WTC11 (cell line): ENCODE measurements at regions not wholly inside any gene's neighbourhood (a gene's known extent, or its start where the extent isn't known, plus 50 kb on each side); places are given as distances from the start of the nearest gene placed in this dataset.

Experiments
- ATAC-seq: fragments of 200-7000 bp; cut with Tn5 transposase; 2 replicates; pipeline ENCODE4 v1.10.0; 2021; ENCODE audit warnings: mild to moderate bottlenecking, moderate library complexity
- CTCF ChIA-PET: fragments of 300-600 bp; sonication (Branson Sonifier 250); formaldehyde crosslinking; loops from one replicate; lab custom pipeline; 2021; ENCODE audit warnings: antibody characterized with exemption; lab: Charles Lee
- POLR2A ChIA-PET: fragments of 350-600 bp; sonication (Branson Sonifier 250); formaldehyde crosslinking; loops from one replicate; lab custom pipeline; 2021; ENCODE audit warnings: antibody characterized with exemption; lab: Charles Lee
- DNase-seq: peaks from one replicate; pipeline ENCODE4 v3.0.0; 2021; ENCODE audit warnings: low spot score
- H3K27ac Mint-ChIP-seq: 2 replicates; pipeline ENCODE4 v1.8.0; 2021; ENCODE audit warnings: mixed read lengths
- H3K27me3 Mint-ChIP-seq: 2 replicates; pipeline ENCODE4 v1.8.0; 2021; ENCODE audit warnings: low read depth, mild to moderate bottlenecking, moderate library complexity, mixed read lengths
- H3K36me3 Mint-ChIP-seq: 2 replicates; pipeline ENCODE4 v1.8.0; 2021; ENCODE audit warnings: mixed read lengths
- H3K4me1 Mint-ChIP-seq: 2 replicates; pipeline ENCODE4 v1.8.0; 2022; ENCODE audit warnings: mixed read lengths
- H3K4me3 Mint-ChIP-seq: 2 replicates; pipeline ENCODE4 v1.8.0; 2021; ENCODE audit warnings: mild to moderate bottlenecking, moderate library complexity, mixed read lengths
- H3K9me3 Mint-ChIP-seq: 2 replicates; pipeline ENCODE4 v1.8.0; 2021; ENCODE audit warnings: mixed read lengths
- E2F5 ChIP-seq: sonication (generic); formaldehyde crosslinking; IDR thresholded peaks from 2 replicates; pipeline ENCODE4 v1.8.1; 2022; ENCODE audit warnings: mild to moderate bottlenecking, moderate library complexity, missing genetic modification reagents
- EMX1 ChIP-seq: fragments of 250-450 bp; sonication (Bioruptor Pico); IDR thresholded peaks from 2 replicates; pipeline ENCODE4 v1.8.0; 2021; ENCODE audit warnings: mild to moderate bottlenecking
- ESRRA ChIP-seq: sonication (generic); formaldehyde crosslinking; IDR thresholded peaks from 2 replicates; pipeline ENCODE4 v1.8.1; 2022; ENCODE audit warnings: mild to moderate bottlenecking, missing genetic modification reagents, borderline replicate concordance
- FOXK1 ChIP-seq: sonication (generic); formaldehyde crosslinking; IDR thresholded peaks from 2 replicates; pipeline ENCODE4 v1.8.0; 2022; ENCODE audit warnings: mild to moderate bottlenecking, moderate library complexity, missing genetic modification reagents
- FOXP1 ChIP-seq: sonication (generic); formaldehyde crosslinking; IDR thresholded peaks from 2 replicates; pipeline ENCODE4 v1.8.0; 2022; ENCODE audit warnings: missing genetic modification reagents, mild to moderate bottlenecking, moderate library complexity, borderline replicate concordance
- GTF2I ChIP-seq: fragments of 250-450 bp; sonication (Bioruptor Pico); conservative IDR thresholded peaks from 2 replicates; pipeline ENCODE4 v1.4.0; 2021; ENCODE audit warnings: mild to moderate bottlenecking
- HMGA2 ChIP-seq: fragments of 250-450 bp; sonication (Bioruptor Pico); IDR thresholded peaks from 2 replicates; pipeline ENCODE4 v1.4.0; 2021; ENCODE audit warnings: mild to moderate bottlenecking, moderate library complexity
- IRF2 ChIP-seq: sonication (generic); formaldehyde crosslinking; IDR thresholded peaks from 2 replicates; pipeline ENCODE4 v1.8.0; 2022; ENCODE audit warnings: low read depth, missing genetic modification reagents, borderline replicate concordance
- NFATC4 ChIP-seq: fragments of 250-450 bp; sonication (Bioruptor Pico); IDR thresholded peaks from 2 replicates; pipeline ENCODE4 v1.9.0; 2021; ENCODE audit warnings: mild to moderate bottlenecking
- NFYB ChIP-seq: sonication (generic); formaldehyde crosslinking; conservative IDR thresholded peaks from 2 replicates; pipeline ENCODE4 v1.8.0; 2022; ENCODE audit warnings: low read depth, missing genetic modification reagents
- NR3C1 ChIP-seq: sonication (generic); formaldehyde crosslinking; conservative IDR thresholded peaks from 2 replicates; pipeline ENCODE4 v1.8.1; 2023; ENCODE audit warnings: low read depth, mild to moderate bottlenecking, missing genetic modification reagents
- PRDM15 ChIP-seq: sonication (generic); formaldehyde crosslinking; IDR thresholded peaks from 2 replicates; pipeline ENCODE4 v1.8.0; 2022; ENCODE audit warnings: missing genetic modification reagents
- SMAD4 ChIP-seq: sonication (generic); formaldehyde crosslinking; IDR thresholded peaks from 2 replicates; pipeline ENCODE4 v1.8.0; 2022; ENCODE audit warnings: mild to moderate bottlenecking, missing genetic modification reagents
- SOX15 ChIP-seq: fragments of 250-450 bp; sonication (Bioruptor Pico); IDR thresholded peaks from 2 replicates; pipeline ENCODE4 v1.9.0; 2021; ENCODE audit warnings: mild to moderate bottlenecking
- STAT6 ChIP-seq: sonication (generic); formaldehyde crosslinking; conservative IDR thresholded peaks from 2 replicates; pipeline ENCODE4 v1.8.1; 2023; ENCODE audit warnings: mild to moderate bottlenecking, low read depth, missing genetic modification reagents, moderate library complexity
- ZBTB43 ChIP-seq: sonication (generic); formaldehyde crosslinking; IDR thresholded peaks from 2 replicates; pipeline ENCODE4 v1.8.1; 2023; ENCODE audit warnings: mild to moderate bottlenecking, missing genetic modification reagents
- ZNF396 ChIP-seq: fragments of 250-450 bp; sonication (Bioruptor Pico); IDR thresholded peaks from 2 replicates; pipeline ENCODE4 v1.8.0; 2021; ENCODE audit warnings: mild to moderate bottlenecking, moderate library complexity, borderline replicate concordance
- ZNF532 ChIP-seq: fragments of 250-450 bp; sonication (Bioruptor Pico); IDR thresholded peaks from 2 replicates; pipeline ENCODE4 v1.9.0; 2021; ENCODE audit warnings: mild to moderate bottlenecking, borderline replicate concordance
- TF ChIP-seq, protein P1 (sequence below): sonication (generic); formaldehyde crosslinking; IDR thresholded peaks from 2 replicates; pipeline ENCODE4 v1.8.1; 2022; ENCODE audit warnings: missing genetic modification reagents, borderline replicate concordance
- TF ChIP-seq, protein P2 (sequence below): sonication (generic); formaldehyde crosslinking; IDR thresholded peaks from 2 replicates; pipeline ENCODE4 v1.8.1; 2023; ENCODE audit warnings: mild to moderate bottlenecking, missing genetic modification reagents, moderate library complexity

- TF ChIP-seq, protein P1, sequence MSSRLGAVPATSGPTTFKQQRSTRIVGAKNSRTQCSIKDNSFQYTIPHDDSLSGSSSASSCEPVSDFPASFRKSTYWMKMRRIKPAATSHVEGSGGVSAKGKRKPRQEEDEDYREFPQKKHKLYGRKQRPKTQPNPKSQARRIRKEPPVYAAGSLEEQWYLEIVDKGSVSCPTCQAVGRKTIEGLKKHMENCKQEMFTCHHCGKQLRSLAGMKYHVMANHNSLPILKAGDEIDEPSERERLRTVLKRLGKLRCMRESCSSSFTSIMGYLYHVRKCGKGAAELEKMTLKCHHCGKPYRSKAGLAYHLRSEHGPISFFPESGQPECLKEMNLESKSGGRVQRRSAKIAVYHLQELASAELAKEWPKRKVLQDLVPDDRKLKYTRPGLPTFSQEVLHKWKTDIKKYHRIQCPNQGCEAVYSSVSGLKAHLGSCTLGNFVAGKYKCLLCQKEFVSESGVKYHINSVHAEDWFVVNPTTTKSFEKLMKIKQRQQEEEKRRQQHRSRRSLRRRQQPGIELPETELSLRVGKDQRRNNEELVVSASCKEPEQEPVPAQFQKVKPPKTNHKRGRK (CRISPR knock-in tag): no peak
- TF ChIP-seq NFATC4 (CRISPR knock-in tag): no peak
Observed at GRCh38 chr10:131781791-131782190, 119.0 kb upstream of the PPP2R2D start (continued).

- Mint-ChIP-seq H3K36me3 (peaks cover 29% of the 10 kb centered on the region), H3K4me1 (peaks cover 16% of the 10 kb centered on the region), H3K27ac (no peak overlapping the region)
- TF ChIP-seq NR3C1 (CRISPR knock-in tag): no peak
- TF ChIP-seq GTF2I (CRISPR knock-in tag): no peak
- no peak for TF ChIP-seq ZNF532 (CRISPR knock-in tag)
- no peak for TF ChIP-seq FOXK1 (CRISPR knock-in tag)
- no peak for TF ChIP-seq HMGA2 (CRISPR knock-in tag)
- TF ChIP-seq E2F5 (CRISPR knock-in tag): no peak
- TF ChIP-seq STAT6 (CRISPR knock-in tag): no peak
- no peak for TF ChIP-seq ESRRA (CRISPR knock-in tag)
- TF ChIP-seq IRF2: no peak
- no peak for TF ChIP-seq PRDM15
- TF ChIP-seq NFYB (CRISPR knock-in tag): no peak
- no peak for TF ChIP-seq FOXP1 (CRISPR knock-in tag)
- no peak for TF ChIP-seq ZNF396 (CRISPR knock-in tag)
- TF ChIP-seq EMX1: no peak
- TF ChIP-seq, protein P2, sequence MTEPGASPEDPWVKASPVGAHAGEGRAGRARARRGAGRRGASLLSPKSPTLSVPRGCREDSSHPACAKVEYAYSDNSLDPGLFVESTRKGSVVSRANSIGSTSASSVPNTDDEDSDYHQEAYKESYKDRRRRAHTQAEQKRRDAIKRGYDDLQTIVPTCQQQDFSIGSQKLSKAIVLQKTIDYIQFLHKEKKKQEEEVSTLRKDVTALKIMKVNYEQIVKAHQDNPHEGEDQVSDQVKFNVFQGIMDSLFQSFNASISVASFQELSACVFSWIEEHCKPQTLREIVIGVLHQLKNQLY (CRISPR knock-in tag): no peak
- TF ChIP-seq SOX15 (CRISPR knock-in tag): no peak
- no peak for TF ChIP-seq ZBTB43 (CRISPR knock-in tag)
- TF ChIP-seq SMAD4 (CRISPR knock-in tag): no peak
- TF ChIP-seq, all 79 proteins: peak for 0
- Mint-ChIP-seq H3K9me3 (peaks cover 62% of the 10 kb centered on the region), H3K27me3 (peaks cover 2% of the 10 kb centered on the region), H3K4me3 (no peak overlapping the region)
- ATAC-seq (no peak), DNase-seq (no peak)
- CTCF ChIA-PET: no interaction called here
- POLR2A ChIA-PET: no interaction called here
Observed at GRCh38 chr10:131784363-131785120, 116.3 kb upstream of the PPP2R2D start.
